Astrocyte (in vitro differentiated cells and primary cell): ENCODE measurements at regions not wholly inside any gene's neighbourhood (a gene's known extent, or its start where the extent isn't known, plus 50 kb on each side); places are given as distances from the start of the nearest gene placed in this dataset.

Source experiments
- DNase-seq: peaks from one replicate; pipeline ENCODE4 v3.0.0-alpha.2; 2010; ENCODE audit warnings: low read depth
- FAIRE-seq: peaks from 2 replicates; lab custom pipeline; 2011; peaks lifted over from hg19 to GRCh38; lab: Jason Lieb, UNC
- H2AFZ ChIP-seq: 2 replicates; pipeline ENCODE4 v1.6.0; 2012; ENCODE audit warnings: low read depth, low read length, inconsistent platforms
- H3K27ac ChIP-seq: 2 replicates; pipeline ENCODE4 v1.5.1; 2011; ENCODE audit warnings: low read depth, low read length, inconsistent platforms
- H3K27me3 ChIP-seq: 2 replicates; pipeline ENCODE4 v1.6.0; 2011; ENCODE audit warnings: low read length, inconsistent platforms; ENCODE audit not compliant: insufficient read depth
- H3K36me3 ChIP-seq: 2 replicates; pipeline ENCODE4 v1.5.1; 2011; ENCODE audit warnings: low read length, inconsistent platforms; ENCODE audit not compliant: insufficient read depth
- H3K4me1 ChIP-seq: 2 replicates; pipeline ENCODE4 v1.5.1; 2011; ENCODE audit warnings: low read length, inconsistent platforms; ENCODE audit not compliant: insufficient read depth
- H3K4me2 ChIP-seq: 2 replicates; pipeline ENCODE4 v1.6.0; 2012; ENCODE audit warnings: low read length, inconsistent platforms
- H3K4me3 ChIP-seq: 2 replicates; pipeline ENCODE4 v1.5.1; 2011; ENCODE audit warnings: low read depth, mild to moderate bottlenecking, low read length, inconsistent platforms; ENCODE audit not compliant: insufficient read depth
- H3K79me2 ChIP-seq: 2 replicates; pipeline ENCODE4 v1.6.0; 2012; ENCODE audit warnings: mild to moderate bottlenecking, low read length, inconsistent platforms; ENCODE audit not compliant: insufficient read depth
- H3K9ac ChIP-seq: 2 replicates; pipeline ENCODE4 v1.6.0; 2012; ENCODE audit warnings: mild to moderate bottlenecking, low read length, inconsistent platforms
- H3K9me3 ChIP-seq: 2 replicates; pipeline ENCODE4 v1.5.1; 2012; ENCODE audit warnings: low read depth, mild to moderate bottlenecking, low read length, inconsistent platforms; ENCODE audit not compliant: insufficient read depth
- H4K20me1 ChIP-seq: 2 replicates; pipeline ENCODE4 v1.6.0; 2012; ENCODE audit warnings: low read length, inconsistent platforms; ENCODE audit not compliant: insufficient read depth
- H3K27ac Mint-ChIP-seq: one replicate; pipeline ENCODE4 v1.8.0; 2021; ENCODE audit warnings: mild to moderate bottlenecking, mixed read lengths; ENCODE audit not compliant: unreplicated experiment
- H3K27me3 Mint-ChIP-seq: one replicate; pipeline ENCODE4 v1.8.0; 2021; ENCODE audit warnings: low read depth, mixed read lengths; ENCODE audit not compliant: unreplicated experiment
- H3K36me3 Mint-ChIP-seq: one replicate; pipeline ENCODE4 v1.8.0; 2021; ENCODE audit warnings: low read depth, mixed read lengths; ENCODE audit not compliant: unreplicated experiment
- H3K4me1 Mint-ChIP-seq: one replicate; pipeline ENCODE4 v1.8.0; 2021; ENCODE audit warnings: low read depth, mixed read lengths; ENCODE audit not compliant: unreplicated experiment
- H3K4me3 Mint-ChIP-seq: one replicate; pipeline ENCODE4 v1.8.0; 2021; ENCODE audit warnings: mild to moderate bottlenecking, moderate library complexity, mixed read lengths; ENCODE audit not compliant: unreplicated experiment
- H3K9me3 Mint-ChIP-seq: one replicate; pipeline ENCODE4 v1.8.0; 2021; ENCODE audit warnings: mild to moderate bottlenecking, mixed read lengths; ENCODE audit not compliant: unreplicated experiment
- EZH2 ChIP-seq: IDR thresholded peaks from 2 replicates; pipeline ENCODE4 v1.6.1; 2012; ENCODE audit warnings: mild to moderate bottlenecking, low read length, inconsistent platforms; ENCODE audit not compliant: insufficient read depth
- TF ChIP-seq, protein P1 (sequence below): IDR thresholded peaks from 2 replicates; pipeline ENCODE4 v1.5.1; 2011; ENCODE audit warnings: low read depth, mild to moderate bottlenecking, inconsistent platforms, low read length, moderate library complexity; ENCODE audit not compliant: insufficient read depth

DNA sequence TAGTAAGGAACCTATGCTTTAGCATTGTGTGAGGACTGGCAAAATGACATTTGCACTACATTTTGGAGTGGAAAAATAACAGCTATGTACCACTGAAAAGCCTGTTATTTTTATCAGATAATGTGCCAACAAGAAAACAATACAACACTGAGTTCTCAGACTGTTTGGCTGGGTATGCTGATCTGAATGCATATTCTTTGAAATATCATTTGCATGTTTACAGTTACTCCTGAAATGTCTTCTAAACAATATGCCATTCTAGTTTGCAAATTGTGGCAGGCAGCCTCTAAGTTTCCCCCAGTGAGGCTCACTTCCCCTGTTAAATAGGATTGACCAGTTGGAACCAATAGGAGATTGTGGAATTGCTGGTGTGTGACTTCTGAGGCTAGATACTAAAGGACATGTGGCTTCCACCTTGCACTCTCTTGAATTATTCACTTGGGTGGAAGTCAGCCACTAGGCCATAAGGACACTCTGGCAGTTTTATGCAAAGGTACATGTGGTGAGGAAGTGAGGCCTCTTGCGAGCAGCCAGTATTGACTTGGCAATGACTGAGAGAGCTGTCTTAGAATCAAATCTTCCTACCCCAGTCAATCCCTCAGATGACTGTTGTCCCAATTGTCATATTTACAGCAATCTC, 250.4 kb upstream of the PCSK5 start:
- H2AFZ ChIP-seq, result no peak overlapping the region
- Mint-ChIP-seq H3K4me3 (no peak overlapping the region), H3K36me3 (no peaks in the 10 kb centered on the region), H3K4me1 (no peaks in the 10 kb centered on the region), H3K27ac (no peak overlapping the region), H3K9me3 (no peaks in the 10 kb centered on the region), H3K27me3 (no peaks in the 10 kb centered on the region)
- H3K9me3 ChIP-seq, result no peaks in the 10 kb centered on the region
- H3K4me3 ChIP-seq, result no peak overlapping the region
- no peak for DNase-seq
- no peaks in the 10 kb centered on the region for H3K4me1 ChIP-seq
- H3K36me3 ChIP-seq, result no peaks in the 10 kb centered on the region
- H3K27me3 ChIP-seq, result no peaks in the 10 kb centered on the region
- no peak for FAIRE-seq
- TF ChIP-seq EZH2, result no peak
- TF ChIP-seq, protein P1, sequence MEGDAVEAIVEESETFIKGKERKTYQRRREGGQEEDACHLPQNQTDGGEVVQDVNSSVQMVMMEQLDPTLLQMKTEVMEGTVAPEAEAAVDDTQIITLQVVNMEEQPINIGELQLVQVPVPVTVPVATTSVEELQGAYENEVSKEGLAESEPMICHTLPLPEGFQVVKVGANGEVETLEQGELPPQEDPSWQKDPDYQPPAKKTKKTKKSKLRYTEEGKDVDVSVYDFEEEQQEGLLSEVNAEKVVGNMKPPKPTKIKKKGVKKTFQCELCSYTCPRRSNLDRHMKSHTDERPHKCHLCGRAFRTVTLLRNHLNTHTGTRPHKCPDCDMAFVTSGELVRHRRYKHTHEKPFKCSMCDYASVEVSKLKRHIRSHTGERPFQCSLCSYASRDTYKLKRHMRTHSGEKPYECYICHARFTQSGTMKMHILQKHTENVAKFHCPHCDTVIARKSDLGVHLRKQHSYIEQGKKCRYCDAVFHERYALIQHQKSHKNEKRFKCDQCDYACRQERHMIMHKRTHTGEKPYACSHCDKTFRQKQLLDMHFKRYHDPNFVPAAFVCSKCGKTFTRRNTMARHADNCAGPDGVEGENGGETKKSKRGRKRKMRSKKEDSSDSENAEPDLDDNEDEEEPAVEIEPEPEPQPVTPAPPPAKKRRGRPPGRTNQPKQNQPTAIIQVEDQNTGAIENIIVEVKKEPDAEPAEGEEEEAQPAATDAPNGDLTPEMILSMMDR, result no peak
- H3K4me2 ChIP-seq, result no peak overlapping the region
- H3K79me2 ChIP-seq, result no peaks in the 10 kb centered on the region
- no peak overlapping the region for H3K9ac ChIP-seq
- no peak overlapping the region for H3K27ac ChIP-seq
- no peaks in the 10 kb centered on the region for H4K20me1 ChIP-seq

DNA sequence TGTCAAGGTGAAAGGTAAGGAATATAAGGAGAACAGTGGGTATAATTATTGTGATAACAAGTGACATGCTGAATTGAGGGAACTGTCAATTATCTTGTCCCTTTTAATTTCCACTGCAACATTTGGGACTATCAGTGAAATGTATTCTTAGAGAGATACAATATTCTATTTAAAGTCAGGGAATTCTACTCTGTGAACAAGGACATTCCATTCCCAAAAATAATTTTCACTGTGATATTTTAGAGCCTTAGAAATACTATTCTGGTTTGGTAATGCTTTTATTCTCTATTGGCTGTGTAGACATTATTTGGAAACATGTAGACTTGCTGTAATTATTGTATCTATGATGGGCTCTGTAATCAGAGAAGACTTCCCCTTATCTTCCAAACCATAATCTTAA, 248.0 kb upstream of the PCSK5 start:
- no peaks in the 10 kb centered on the region for H3K9me3 ChIP-seq
- no peaks in the 10 kb centered on the region for H4K20me1 ChIP-seq
- Mint-ChIP-seq H3K27ac (no peak overlapping the region), H3K36me3 (no peaks in the 10 kb centered on the region), H3K4me1 (peaks cover 5% of the 10 kb centered on the region), H3K4me3 (no peak overlapping the region), H3K27me3 (peaks cover 7% of the 10 kb centered on the region), H3K9me3 (no peaks in the 10 kb centered on the region)
- H3K9ac ChIP-seq, result no peak overlapping the region
- FAIRE-seq (no peak), DNase-seq (no peak)
- H3K4me2 ChIP-seq, result no peak overlapping the region
- H3K27ac ChIP-seq, result no peak overlapping the region
- H3K36me3 ChIP-seq, result no peaks in the 10 kb centered on the region
- H3K27me3 ChIP-seq, result no peaks in the 10 kb centered on the region
- TF ChIP-seq, protein P1, result no peak
- no peak for TF ChIP-seq EZH2
- no peak overlapping the region for H3K4me3 ChIP-seq
- no peaks in the 10 kb centered on the region for H3K79me2 ChIP-seq
- H2AFZ ChIP-seq, result no peak overlapping the region
- no peaks in the 10 kb centered on the region for H3K4me1 ChIP-seq

DNA sequence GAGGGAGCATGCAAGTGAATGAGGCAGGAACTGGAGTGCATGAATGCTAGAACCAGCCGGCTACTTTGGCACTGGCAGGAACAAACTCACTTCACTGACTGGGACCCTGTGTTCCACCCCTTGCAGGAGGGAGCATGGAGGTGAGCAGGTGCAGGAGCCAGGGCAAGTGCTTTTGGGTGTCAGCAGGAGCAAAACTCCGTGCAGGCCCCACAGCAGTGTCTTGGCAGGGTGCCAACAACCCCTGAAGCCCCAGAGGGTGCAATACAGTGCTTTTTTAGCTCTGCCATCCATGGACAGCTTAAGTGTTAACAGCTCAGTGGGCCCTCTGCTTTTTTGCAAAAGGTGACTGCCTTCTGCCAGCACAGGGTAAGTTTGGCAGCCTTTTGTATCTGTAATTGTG, 245.8 kb upstream of the PCSK5 start:
- no peak overlapping the region for H3K27ac Mint-ChIP-seq
- DNase-seq (no peak), FAIRE-seq (no peak)
- no peak overlapping the region for H2AFZ ChIP-seq
- no peak overlapping the region for H3K4me3 Mint-ChIP-seq
- H3K9me3 ChIP-seq, result no peaks in the 10 kb centered on the region
- peaks cover 5% of the 10 kb centered on the region for H3K4me1 Mint-ChIP-seq
- H3K4me1 ChIP-seq, result no peaks in the 10 kb centered on the region
- H3K4me2 ChIP-seq, result no peak overlapping the region
- H3K27me3 Mint-ChIP-seq, result peaks cover 13% of the 10 kb centered on the region
- TF ChIP-seq, protein P1, result no peak
- TF ChIP-seq EZH2, result no peak
- no peak overlapping the region for H3K9ac ChIP-seq
- H3K27ac ChIP-seq, result no peak overlapping the region
- no peaks in the 10 kb centered on the region for H4K20me1 ChIP-seq
- no peaks in the 10 kb centered on the region for H3K9me3 Mint-ChIP-seq
- no peaks in the 10 kb centered on the region for H3K79me2 ChIP-seq
- H3K36me3 ChIP-seq, result no peaks in the 10 kb centered on the region
- no peaks in the 10 kb centered on the region for H3K36me3 Mint-ChIP-seq
- H3K27me3 ChIP-seq, result no peaks in the 10 kb centered on the region
- H3K4me3 ChIP-seq, result no peak overlapping the region
